IMR-90 (cell line): ENCODE measurements at regions not wholly inside any gene's neighbourhood (a gene's known extent, or its start where the extent isn't known, plus 50 kb on each side); places are given as distances from the start of the nearest gene placed in this dataset.

ENCODE experiments used
- ATAC-seq: fragments of 200-7000 bp; cut with Tn5 transposase; 2 replicates; pipeline ENCODE4 v1.9.1; 2020; ENCODE audit warnings: low read depth, mild to moderate bottlenecking, moderate library complexity
- BruUV-seq: library from RNA; stranded (reverse); fragments of 400-500 nt; replicated peaks from 2 replicates; lab custom pipeline; 2021; lab: Mats Ljungman, UMichigan
- CTCF ChIA-PET: fragments of 300-600 bp; formaldehyde crosslinking; extraction: SDS; loops from one replicate; lab custom pipeline; 2021; ENCODE audit warnings: antibody characterized with exemption; lab: Yijun Ruan, JAX
- POLR2A ChIA-PET: fragments of 300-600 bp; sonication (Branson Sonifier 250); formaldehyde crosslinking; loops from one replicate; lab custom pipeline; 2022; ENCODE audit warnings: antibody characterized with exemption; ENCODE audit not compliant: unreplicated experiment; lab: Charles Lee
- DNase-seq: peaks from one replicate; pipeline ENCODE4 v3.0.0; 2013
- H2AFZ ChIP-seq: replicated peaks from 2 replicates; pipeline ENCODE3; 2013; ENCODE audit warnings: low read length, mild to moderate bottlenecking; ENCODE audit not compliant: poor library complexity
- H2AK5ac ChIP-seq: 2 replicates; pipeline ENCODE4 v1.6.1; 2013; ENCODE audit warnings: low read depth, low read length, inconsistent platforms
- H2AK9ac ChIP-seq: replicated peaks from 2 replicates; pipeline ENCODE3; 2013; ENCODE audit warnings: mild to moderate bottlenecking, low read depth, low read length, moderate library complexity; ENCODE audit not compliant: poor library complexity
- H2BK120ac ChIP-seq: 2 replicates; pipeline ENCODE4 v1.6.1; 2013; ENCODE audit warnings: low read depth, low read length, inconsistent platforms
- H2BK15ac ChIP-seq: 3 replicates; pipeline ENCODE4 v1.6.1; 2013; ENCODE audit warnings: low read depth, low read length, inconsistent platforms
- H2BK20ac ChIP-seq: 2 replicates; pipeline ENCODE4 v1.6.1; 2013; ENCODE audit warnings: low read depth, mild to moderate bottlenecking, inconsistent platforms, low read length, moderate library complexity
- H2BK5ac ChIP-seq: 2 replicates; pipeline ENCODE4 v1.6.1; 2013; ENCODE audit warnings: mild to moderate bottlenecking, low read depth, low read length, inconsistent platforms; ENCODE audit not compliant: poor library complexity, severe bottlenecking
- H3K14ac ChIP-seq: replicated peaks from 2 replicates; pipeline ENCODE4 v1.6.1; 2013; ENCODE audit warnings: low read depth, low read length, inconsistent platforms
- H3K18ac ChIP-seq: 2 replicates; pipeline ENCODE4 v1.6.1; 2013; ENCODE audit warnings: low read depth, low read length, control low read depth
- H3K23ac ChIP-seq: 2 replicates; pipeline ENCODE4 v1.6.1; 2013; ENCODE audit warnings: low read depth, low read length, inconsistent platforms
- H3K27ac ChIP-seq: 2 replicates; pipeline ENCODE4 v1.5.1; 2013; ENCODE audit warnings: mild to moderate bottlenecking, control low read depth, low read length; ENCODE audit not compliant: insufficient read depth
- H3K27me3 ChIP-seq: 2 replicates; pipeline ENCODE4 v1.6.1; 2013; ENCODE audit warnings: low read length; ENCODE audit not compliant: control insufficient read depth, insufficient read depth
- H3K36me3 ChIP-seq: 2 replicates; pipeline ENCODE4 v1.6.1; 2013; ENCODE audit warnings: low read length, mixed read lengths; ENCODE audit not compliant: control insufficient read depth, insufficient read depth
- H3K4ac ChIP-seq: 2 replicates; pipeline ENCODE4 v1.6.1; 2013; ENCODE audit warnings: low read depth, low read length, inconsistent platforms
- H3K4me1 ChIP-seq: 2 replicates; pipeline ENCODE4 v1.6.1; 2013; ENCODE audit warnings: low read length, mixed read lengths; ENCODE audit not compliant: control insufficient read depth, insufficient read depth
- H3K4me2 ChIP-seq: 2 replicates; pipeline ENCODE4 v1.6.1; 2013; ENCODE audit warnings: low read depth, mild to moderate bottlenecking, control low read depth, low read length, moderate library complexity
- H3K4me3 ChIP-seq: 2 replicates; pipeline ENCODE4 v1.5.1; 2013; ENCODE audit warnings: low read depth, mild to moderate bottlenecking, control low read depth, low read length, moderate library complexity; ENCODE audit not compliant: insufficient read depth
- H3K56ac ChIP-seq: 2 replicates; pipeline ENCODE4 v1.6.1; 2013; ENCODE audit warnings: low read length, inconsistent platforms; ENCODE audit not compliant: insufficient read depth; ENCODE audit errors: extremely low read depth
- H3K79me1 ChIP-seq, 2 experiments: 2 replicates each; pipeline ENCODE4 v1.6.1; 2013; ENCODE audit warnings: low read length in 2 of 2, inconsistent platforms in 1 of 2, low read depth in 1 of 2
- H3K9ac ChIP-seq: 2 replicates; pipeline ENCODE4 v1.6.1; 2013; ENCODE audit warnings: low read depth, low read length, control low read depth
- H3K9me1 ChIP-seq: 2 replicates; pipeline ENCODE4 v1.6.1; 2013; ENCODE audit warnings: low read length, inconsistent platforms; ENCODE audit not compliant: insufficient read depth
- H3K9me3 ChIP-seq: 2 replicates; pipeline ENCODE4 v1.6.1; 2013; ENCODE audit warnings: low read length; ENCODE audit not compliant: control insufficient read depth, insufficient read depth
- H4K20me1 ChIP-seq: 2 replicates; pipeline ENCODE4 v1.6.1; 2013; ENCODE audit warnings: low read length, inconsistent platforms; ENCODE audit not compliant: insufficient read depth
- H4K5ac ChIP-seq: 2 replicates; pipeline ENCODE4 v1.6.1; 2013; ENCODE audit warnings: mild to moderate bottlenecking, low read depth, low read length, control low read depth
- H4K8ac ChIP-seq, 2 experiments: 2 replicates each; pipeline ENCODE4 v1.6.1; 2013; ENCODE audit warnings: low read depth in 2 of 2, low read length in 2 of 2, control low read depth in 1 of 2, inconsistent platforms in 1 of 2
- H4K91ac ChIP-seq: 2 replicates; pipeline ENCODE4 v1.6.1; 2013; ENCODE audit warnings: low read depth, low read length, inconsistent platforms; ENCODE audit not compliant: insufficient read depth
- BHLHE40 ChIP-seq: fragments of 150-350 bp; IDR thresholded peaks from 2 replicates; pipeline ENCODE4 v1.6.1; 2016; ENCODE audit warnings: mild to moderate bottlenecking, low read depth, low read length
- CEBPB ChIP-seq: IDR thresholded peaks from 2 replicates; pipeline ENCODE4 v1.6.1; 2012; ENCODE audit warnings: low read depth, low read length, improper control_type of control experiment
- CHD1 ChIP-seq: IDR thresholded peaks from 2 replicates; pipeline ENCODE4 v1.6.1; 2012; ENCODE audit warnings: low read depth, low read length, improper control_type of control experiment
- CTCF ChIP-seq: conservative IDR thresholded peaks from 2 replicates; pipeline ENCODE4 v1.5.1; 2012; ENCODE audit warnings: mild to moderate bottlenecking, low read depth, low read length, improper control_type of control experiment
- ELK1 ChIP-seq: fragments of 150-350 bp; IDR thresholded peaks from 2 replicates; pipeline ENCODE4 v1.6.1; 2016; ENCODE audit warnings: low read depth, mild to moderate bottlenecking, low read length, moderate library complexity, borderline replicate concordance
- FOS ChIP-seq: fragments of 150-350 bp; IDR thresholded peaks from 2 replicates; pipeline ENCODE4 v1.6.1; 2016; ENCODE audit warnings: low read depth, low read length
- MAFK ChIP-seq: IDR thresholded peaks from 2 replicates; pipeline ENCODE4 v1.6.1; 2012; ENCODE audit warnings: low read depth, low read length, improper control_type of control experiment
- MAZ ChIP-seq: IDR thresholded peaks from 2 replicates; pipeline ENCODE4 v1.6.1; 2012; ENCODE audit warnings: low read depth, mild to moderate bottlenecking, low read length, improper control_type of control experiment, moderate library complexity, borderline replicate concordance
- MXI1 ChIP-seq: IDR thresholded peaks from 2 replicates; pipeline ENCODE4 v1.6.1; 2012; ENCODE audit warnings: low read depth, mild to moderate bottlenecking, low read length, moderate library complexity, borderline replicate concordance
- NFE2L2 ChIP-seq: fragments of 150-350 bp; IDR thresholded peaks from 2 replicates; pipeline ENCODE4 v1.6.1; 2016; ENCODE audit warnings: low read depth, mild to moderate bottlenecking, low read length
- POLR2A ChIP-seq: IDR thresholded peaks from 2 replicates; pipeline ENCODE4 v1.6.1; 2012; ENCODE audit warnings: mild to moderate bottlenecking, low read depth, low read length
- RAD21 ChIP-seq: IDR thresholded peaks from 2 replicates; pipeline ENCODE4 v1.6.1; 2012; ENCODE audit warnings: low read length, improper control_type of control experiment
- RCOR1 ChIP-seq: IDR thresholded peaks from 2 replicates; pipeline ENCODE4 v1.6.1; 2012; ENCODE audit warnings: mild to moderate bottlenecking, low read length, improper control_type of control experiment; ENCODE audit not compliant: insufficient replicate concordance
- RFX5 ChIP-seq: IDR thresholded peaks from 2 replicates; pipeline ENCODE4 v1.8.0; 2012; ENCODE audit warnings: low read depth, mild to moderate bottlenecking, low read length, moderate library complexity
- WGBS, 2 experiments: methylation state at CpG; one replicate each; pipeline versions ENCODE4 v1.1.5 to v1.1.7; 2013; ENCODE audit warnings: missing lambda C conversion rate in 2 of 2; ENCODE audit not compliant: insufficient read length in 1 of 2; ENCODE audit errors: extremely low coverage in 2 of 2; 5-methylcytosine and 5-hydroxymethylcytosine counted together
- dilution Hi-C: fragments of 300-500 bp; cut with HindIII; formaldehyde crosslinking; loops from one replicate; pipeline ENCODE4 v1.14.3; 2018; ENCODE audit warnings: low sequenced_read_pairs; ENCODE audit not compliant: unreplicated experiment
- in situ Hi-C: fragments of 300-500 bp; cut with MboI; formaldehyde crosslinking; loops from 3 replicates; pipeline ENCODE4 v1.14.3; 2019; ENCODE audit warnings: low sequenced_read_pairs, inconsistent platforms, mixed read lengths
- intact Hi-C: fragments of 100-400 bp; cut with micrococcal nuclease; formaldehyde crosslinking; loops from 2 replicates; pipeline ENCODE4 v1.10.0; 2022

GRCh38 chr5:53792338-53792737, 231.9 kb downstream of the NDUFS4 start:
- H4K8ac ChIP-seq, result no peak overlapping the region
- no peak overlapping the region for H2AFZ ChIP-seq
- no peak overlapping the region for H3K23ac ChIP-seq
- no peak overlapping the region for H3K4me2 ChIP-seq
- H3K4me1 ChIP-seq, result no peaks in the 10 kb centered on the region
- ATAC-seq (no peak), DNase-seq (no peak)
- H3K4me3 ChIP-seq, result no peak overlapping the region
- H3K14ac ChIP-seq, result no peak overlapping the region
- H3K18ac ChIP-seq, result no peak overlapping the region
- CTCF ChIA-PET, result no interaction called here
- no peak overlapping the region for H3K9ac ChIP-seq
- no peak overlapping the region for H2BK120ac ChIP-seq
- H4K20me1 ChIP-seq, result no peaks in the 10 kb centered on the region
- H4K91ac ChIP-seq, result no peak overlapping the region
- TF ChIP-seq FOS (no peak), MAZ (no peak), CTCF (no peak), POLR2A (no peak), MAFK (no peak), RCOR1 (no peak), CHD1 (no peak), MXI1 (no peak), NFE2L2 (no peak), BHLHE40 (no peak), ELK1 (no peak), CEBPB (no peak), RAD21 (no peak), RFX5 (no peak)
- no peak overlapping the region for H2BK15ac ChIP-seq
- in situ Hi-C loops (no loop called here), dilution Hi-C loops (no loop called here), intact Hi-C loops (no loop called here)
- H2AK5ac ChIP-seq, result no peak overlapping the region
- H3K27ac ChIP-seq, result no peak overlapping the region
- no TSS peak for BruUV-seq
- H3K36me3 ChIP-seq, result no peaks in the 10 kb centered on the region
- H2BK20ac ChIP-seq, result no peak overlapping the region
- H3K4ac ChIP-seq, result no peak overlapping the region
- H3K56ac ChIP-seq, result no peak overlapping the region
- H2BK5ac ChIP-seq, result no peak overlapping the region
- H3K9me1 ChIP-seq, result no peaks in the 10 kb centered on the region
- no CpG with 5 or more reads among the region's 2 CpGs for WGBS, 2 experiments
- POLR2A ChIA-PET, result no interaction called here
- H3K9me3 ChIP-seq, result no peaks in the 10 kb centered on the region; the same call in 1 of the 2 replicates
- H4K5ac ChIP-seq, result no peak overlapping the region
- H3K27me3 ChIP-seq, result peaks cover 4% of the 10 kb centered on the region
- H3K79me1 ChIP-seq, result no peaks in the 10 kb centered on the region
- no peak overlapping the region for H2AK9ac ChIP-seq
